DND-41 (cell line): ENCODE measurements at regions not wholly inside any gene's neighbourhood (a gene's known extent, or its start where the extent isn't known, plus 50 kb on each side); places are given as distances from the start of the nearest gene placed in this dataset.

Experiments
- EZH2 ChIP-seq: IDR thresholded peaks from 3 replicates; pipeline ENCODE4 v1.6.1; 2012; ENCODE audit warnings: borderline replicate concordance, low read depth, mild to moderate bottlenecking, moderate library complexity, low read length, inconsistent platforms; ENCODE audit not compliant: severe bottlenecking
- TF ChIP-seq, protein P1 (sequence below): IDR thresholded peaks from 2 replicates; pipeline ENCODE4 v1.5.1; 2012; ENCODE audit warnings: borderline replicate concordance, low read length, moderate library complexity, mild to moderate bottlenecking; ENCODE audit not compliant: poor library complexity, severe bottlenecking; ENCODE audit errors: extremely low read depth

DNA sequence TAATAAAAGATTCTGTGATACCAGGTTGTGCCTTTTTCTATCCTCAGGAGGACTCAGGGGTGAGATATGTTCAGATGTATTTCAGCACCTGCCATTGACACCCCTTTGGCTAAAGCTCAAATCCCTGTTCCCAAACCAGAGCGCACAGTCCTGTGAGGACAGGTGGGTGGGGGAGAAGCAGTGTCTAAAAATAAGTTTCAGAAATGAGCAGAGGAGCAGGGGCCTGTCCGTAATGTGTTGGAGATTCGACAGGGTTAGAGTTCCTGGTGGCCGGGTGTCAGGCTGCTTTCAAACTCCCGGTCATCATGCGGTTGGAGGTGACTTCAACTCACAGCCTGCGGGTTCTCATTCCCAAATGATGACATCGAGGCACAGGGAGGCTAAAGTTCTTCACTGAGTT, 211.5 kb downstream of the KLF6 start:
- TF ChIP-seq, protein P1, sequence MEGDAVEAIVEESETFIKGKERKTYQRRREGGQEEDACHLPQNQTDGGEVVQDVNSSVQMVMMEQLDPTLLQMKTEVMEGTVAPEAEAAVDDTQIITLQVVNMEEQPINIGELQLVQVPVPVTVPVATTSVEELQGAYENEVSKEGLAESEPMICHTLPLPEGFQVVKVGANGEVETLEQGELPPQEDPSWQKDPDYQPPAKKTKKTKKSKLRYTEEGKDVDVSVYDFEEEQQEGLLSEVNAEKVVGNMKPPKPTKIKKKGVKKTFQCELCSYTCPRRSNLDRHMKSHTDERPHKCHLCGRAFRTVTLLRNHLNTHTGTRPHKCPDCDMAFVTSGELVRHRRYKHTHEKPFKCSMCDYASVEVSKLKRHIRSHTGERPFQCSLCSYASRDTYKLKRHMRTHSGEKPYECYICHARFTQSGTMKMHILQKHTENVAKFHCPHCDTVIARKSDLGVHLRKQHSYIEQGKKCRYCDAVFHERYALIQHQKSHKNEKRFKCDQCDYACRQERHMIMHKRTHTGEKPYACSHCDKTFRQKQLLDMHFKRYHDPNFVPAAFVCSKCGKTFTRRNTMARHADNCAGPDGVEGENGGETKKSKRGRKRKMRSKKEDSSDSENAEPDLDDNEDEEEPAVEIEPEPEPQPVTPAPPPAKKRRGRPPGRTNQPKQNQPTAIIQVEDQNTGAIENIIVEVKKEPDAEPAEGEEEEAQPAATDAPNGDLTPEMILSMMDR: no peak
- TF ChIP-seq EZH2: no peak
